ENCODE measurements at regions not wholly inside any gene's neighbourhood (a gene's known extent, or its start where the extent isn't known, plus 50 kb on each side); places are given as distances from the start of the nearest gene placed in this dataset.

DNA sequence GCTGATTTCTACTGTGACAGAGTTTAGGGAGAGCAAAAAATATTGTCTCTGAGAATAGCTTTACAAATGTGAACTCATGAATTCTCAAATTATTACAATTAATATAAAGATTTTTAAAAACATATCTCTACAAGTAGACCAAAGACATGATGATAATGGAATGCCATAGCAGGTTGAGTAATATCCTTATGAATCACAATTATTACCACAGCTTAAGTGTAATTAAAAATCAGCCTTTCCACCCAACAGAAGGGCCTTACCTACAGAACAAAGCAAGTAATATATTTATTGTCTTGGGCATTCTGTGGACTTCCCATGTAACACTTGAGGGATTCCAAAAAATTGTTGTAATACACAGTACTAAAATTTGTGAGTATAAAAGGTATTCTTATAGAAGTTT, 1099.6 kb upstream of the GJE1 start:
- Histone ChIP-seq H3K4me2 (ENCODE audit: low read length) (no peak overlapping the region), H3K9me2 (ENCODE audit: insufficient read depth, low read length) (no peaks in the 10 kb centered on the region), H3K4me3 (ENCODE audit: low read length) (no peak overlapping the region), H2AFZ (ENCODE audit: low read depth, low read length) (no peak overlapping the region), H4K20me1 (ENCODE audit: insufficient read depth) (no peaks in the 10 kb centered on the region), H3K9me3 (ENCODE audit: low read length) (no peaks in the 10 kb centered on the region), H3K36me3 (ENCODE audit: insufficient read depth, low read length) (no peaks in the 10 kb centered on the region), H3F3A (ENCODE audit: insufficient read depth, low read length, poor library complexity, severe bottlenecking) (no peaks in the 10 kb centered on the region), H3K79me2 (replicated peaks; ENCODE audit: insufficient read depth, low read length) (no peaks in the 10 kb centered on the region), H3K9ac (ENCODE audit: low read length) (no peak overlapping the region), H3K27me3 (ENCODE audit: insufficient read depth, low read depth, low read length) (no peaks in the 10 kb centered on the region), H3K27ac (ENCODE audit: low read length) (no peak overlapping the region)
- TF ChIP-seq SMC3 (conservative IDR thresholded peaks at IDR 0.05; ENCODE audit: poor library complexity) (no peak), EZH2 (IDR thresholded peaks at IDR 0.05; ENCODE audit: borderline replicate concordance, insufficient read depth, low read length, poor library complexity, severe bottlenecking) (no peak), MXI1 (conservative IDR thresholded peaks at IDR 0.05; ENCODE audit: poor library complexity, severe bottlenecking) (no peak), TAF1 (IDR thresholded peaks at IDR 0.05; ENCODE audit: low read depth) (no peak), EP300 (conservative IDR thresholded peaks at IDR 0.05; ENCODE audit: poor library complexity, severe bottlenecking) (no peak), RAD21 (conservative IDR thresholded peaks at IDR 0.05) (no peak), POLR2AphosphoS5 (IDR thresholded peaks at IDR 0.05) (no peak)
- TF ChIP-seq, protein P1, sequence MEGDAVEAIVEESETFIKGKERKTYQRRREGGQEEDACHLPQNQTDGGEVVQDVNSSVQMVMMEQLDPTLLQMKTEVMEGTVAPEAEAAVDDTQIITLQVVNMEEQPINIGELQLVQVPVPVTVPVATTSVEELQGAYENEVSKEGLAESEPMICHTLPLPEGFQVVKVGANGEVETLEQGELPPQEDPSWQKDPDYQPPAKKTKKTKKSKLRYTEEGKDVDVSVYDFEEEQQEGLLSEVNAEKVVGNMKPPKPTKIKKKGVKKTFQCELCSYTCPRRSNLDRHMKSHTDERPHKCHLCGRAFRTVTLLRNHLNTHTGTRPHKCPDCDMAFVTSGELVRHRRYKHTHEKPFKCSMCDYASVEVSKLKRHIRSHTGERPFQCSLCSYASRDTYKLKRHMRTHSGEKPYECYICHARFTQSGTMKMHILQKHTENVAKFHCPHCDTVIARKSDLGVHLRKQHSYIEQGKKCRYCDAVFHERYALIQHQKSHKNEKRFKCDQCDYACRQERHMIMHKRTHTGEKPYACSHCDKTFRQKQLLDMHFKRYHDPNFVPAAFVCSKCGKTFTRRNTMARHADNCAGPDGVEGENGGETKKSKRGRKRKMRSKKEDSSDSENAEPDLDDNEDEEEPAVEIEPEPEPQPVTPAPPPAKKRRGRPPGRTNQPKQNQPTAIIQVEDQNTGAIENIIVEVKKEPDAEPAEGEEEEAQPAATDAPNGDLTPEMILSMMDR (IDR thresholded peaks at IDR 0.05; ENCODE audit: poor library complexity, severe bottlenecking): no peak
- TF ChIP-seq, protein P2, sequence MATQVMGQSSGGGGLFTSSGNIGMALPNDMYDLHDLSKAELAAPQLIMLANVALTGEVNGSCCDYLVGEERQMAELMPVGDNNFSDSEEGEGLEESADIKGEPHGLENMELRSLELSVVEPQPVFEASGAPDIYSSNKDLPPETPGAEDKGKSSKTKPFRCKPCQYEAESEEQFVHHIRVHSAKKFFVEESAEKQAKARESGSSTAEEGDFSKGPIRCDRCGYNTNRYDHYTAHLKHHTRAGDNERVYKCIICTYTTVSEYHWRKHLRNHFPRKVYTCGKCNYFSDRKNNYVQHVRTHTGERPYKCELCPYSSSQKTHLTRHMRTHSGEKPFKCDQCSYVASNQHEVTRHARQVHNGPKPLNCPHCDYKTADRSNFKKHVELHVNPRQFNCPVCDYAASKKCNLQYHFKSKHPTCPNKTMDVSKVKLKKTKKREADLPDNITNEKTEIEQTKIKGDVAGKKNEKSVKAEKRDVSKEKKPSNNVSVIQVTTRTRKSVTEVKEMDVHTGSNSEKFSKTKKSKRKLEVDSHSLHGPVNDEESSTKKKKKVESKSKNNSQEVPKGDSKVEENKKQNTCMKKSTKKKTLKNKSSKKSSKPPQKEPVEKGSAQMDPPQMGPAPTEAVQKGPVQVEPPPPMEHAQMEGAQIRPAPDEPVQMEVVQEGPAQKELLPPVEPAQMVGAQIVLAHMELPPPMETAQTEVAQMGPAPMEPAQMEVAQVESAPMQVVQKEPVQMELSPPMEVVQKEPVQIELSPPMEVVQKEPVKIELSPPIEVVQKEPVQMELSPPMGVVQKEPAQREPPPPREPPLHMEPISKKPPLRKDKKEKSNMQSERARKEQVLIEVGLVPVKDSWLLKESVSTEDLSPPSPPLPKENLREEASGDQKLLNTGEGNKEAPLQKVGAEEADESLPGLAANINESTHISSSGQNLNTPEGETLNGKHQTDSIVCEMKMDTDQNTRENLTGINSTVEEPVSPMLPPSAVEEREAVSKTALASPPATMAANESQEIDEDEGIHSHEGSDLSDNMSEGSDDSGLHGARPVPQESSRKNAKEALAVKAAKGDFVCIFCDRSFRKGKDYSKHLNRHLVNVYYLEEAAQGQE (IDR thresholded peaks at IDR 0.05; ENCODE audit: borderline replicate concordance): no peak

DNA sequence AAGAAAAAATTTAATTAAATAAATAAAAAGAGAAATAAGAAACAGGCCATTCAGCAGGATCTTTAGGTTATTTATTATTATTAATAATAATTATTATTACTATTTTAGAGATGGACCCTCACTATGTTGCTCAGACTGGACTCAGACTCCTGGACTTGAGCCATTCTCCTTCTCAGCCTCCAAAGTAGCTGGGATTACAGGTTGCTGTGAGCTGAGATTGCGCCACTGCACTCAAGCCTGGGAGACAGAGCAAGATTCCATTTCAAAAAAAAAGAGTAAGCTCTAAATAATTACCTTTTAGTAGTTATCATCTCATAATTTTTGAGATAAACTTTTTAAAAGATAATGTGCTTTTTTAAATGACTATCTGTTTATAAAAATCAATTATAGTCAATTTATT, 1102.8 kb upstream of the GJE1 start:
- Histone ChIP-seq H3K4me3 (ENCODE audit: low read length) (no peak overlapping the region), H3K4me2 (ENCODE audit: low read length) (no peak overlapping the region), H4K20me1 (ENCODE audit: insufficient read depth) (no peaks in the 10 kb centered on the region), H3K9me3 (ENCODE audit: low read length) (no peaks in the 10 kb centered on the region), H3K27ac (ENCODE audit: low read length) (no peak overlapping the region), H3K9ac (ENCODE audit: low read length) (no peak overlapping the region), H3F3A (ENCODE audit: insufficient read depth, low read length, poor library complexity, severe bottlenecking) (no peaks in the 10 kb centered on the region), H3K79me2 (replicated peaks; ENCODE audit: insufficient read depth, low read length) (no peaks in the 10 kb centered on the region), H3K27me3 (ENCODE audit: insufficient read depth, low read depth, low read length) (no peaks in the 10 kb centered on the region), H3K36me3 (ENCODE audit: insufficient read depth, low read length) (no peaks in the 10 kb centered on the region), H2AFZ (ENCODE audit: low read depth, low read length) (no peak overlapping the region), H3K9me2 (ENCODE audit: insufficient read depth, low read length) (no peaks in the 10 kb centered on the region)
- TF ChIP-seq MXI1 (conservative IDR thresholded peaks at IDR 0.05; ENCODE audit: poor library complexity, severe bottlenecking): no peak
- TF ChIP-seq, protein P1 (IDR thresholded peaks at IDR 0.05; ENCODE audit: poor library complexity, severe bottlenecking): no peak
- TF ChIP-seq, protein P2 (IDR thresholded peaks at IDR 0.05; ENCODE audit: borderline replicate concordance): no peak
- no peak for TF ChIP-seq EZH2 (IDR thresholded peaks at IDR 0.05; ENCODE audit: borderline replicate concordance, insufficient read depth, low read length, poor library complexity, severe bottlenecking)
- no peak for TF ChIP-seq TAF1 (IDR thresholded peaks at IDR 0.05; ENCODE audit: low read depth)
- TF ChIP-seq POLR2AphosphoS5 (IDR thresholded peaks at IDR 0.05): no peak
- TF ChIP-seq EP300 (conservative IDR thresholded peaks at IDR 0.05; ENCODE audit: poor library complexity, severe bottlenecking): no peak
- TF ChIP-seq RAD21 (conservative IDR thresholded peaks at IDR 0.05): no peak
- no peak for TF ChIP-seq SMC3 (conservative IDR thresholded peaks at IDR 0.05; ENCODE audit: poor library complexity)

All from neural cell (in vitro differentiated cells).